ENCODE measurements at regions not wholly inside any gene's neighbourhood (a gene's known extent, or its start where the extent isn't known, plus 50 kb on each side); places are given as distances from the start of the nearest gene placed in this dataset.
A peak's percentile ranks its signal among the peaks of the same experiment; 100 is the strongest.
"Not testable (repeated sequence)": the region's sequence is repeated elsewhere in the genome, so short reads cannot be mapped to it uniquely, and the experiment has no call there.

GRCh38 chr1:198959676-198960075 lies 320.8 kb downstream of the PTPRC start:
- H3K4me1 ChIP-seq (ENCODE audit: insufficient read depth, low read length) = peaks cover 80% of the 10 kb centered on the region
- ATAC-seq (ENCODE audit: insufficient read depth, low read depth) = peak; percentile 39
- peaks cover 92% of the 10 kb centered on the region for H3K79me2 ChIP-seq (ENCODE audit: insufficient read depth, low read length)
- no peaks in the 10 kb centered on the region for H3K36me3 ChIP-seq (ENCODE audit: insufficient read depth, low read length)
- H4K20me1 ChIP-seq (ENCODE audit: insufficient read depth, low read length) = no peaks in the 10 kb centered on the region
- peaks cover 6% of the 10 kb centered on the region for H3K9me3 ChIP-seq (ENCODE audit: insufficient read depth, low read length, severe bottlenecking)
- H3K9ac ChIP-seq (ENCODE audit: low read depth, low read length) = peak overlapping the region; percentile 33
- no peaks in the 10 kb centered on the region for H3K27me3 ChIP-seq (ENCODE audit: insufficient read depth, low read length, poor library complexity)
- peak overlapping the region; percentile 4; the same call in 1 of the 2 replicates for H2AFZ ChIP-seq (ENCODE audit: low read depth, low read length)
- peak overlapping the region in 1 of 2 experiments; percentile 35; a peak in 2 of 4 replicates for H3K4me3 ChIP-seq (ENCODE audit: low read depth in 1 of 2, low read length in 2 of 2)
- TF ChIP-seq EZH2 (IDR thresholded peaks at IDR 0.05; ENCODE audit: borderline replicate concordance, low read depth, low read length, severe bottlenecking) (no peak), CTCF (IDR thresholded peaks at IDR 0.05; ENCODE audit: borderline replicate concordance, extremely low read depth, low read length, poor library complexity, severe bottlenecking) (no peak)
- H3K27ac ChIP-seq (ENCODE audit: low read length) = peak overlapping the region; percentile 85
- DNase-seq = peak; percentile 40
- H3K4me2 ChIP-seq (ENCODE audit: insufficient read depth, low read length) = peak overlapping the region; percentile 56

- peak; percentile 35; the same call in 2 of the 3 replicates for ATAC-seq (ENCODE audit: insufficient read depth, low read depth)
- H3K9me3 ChIP-seq (ENCODE audit: insufficient read depth, low read length, severe bottlenecking); H3K27me3 ChIP-seq (ENCODE audit: insufficient read depth, low read length, poor library complexity); H2AFZ ChIP-seq (ENCODE audit: low read depth, low read length); H4K20me1 ChIP-seq (ENCODE audit: insufficient read depth, low read length); DNase-seq: not testable (repeated sequence)
- Histone ChIP-seq H3K79me2 (ENCODE audit: insufficient read depth, low read length) (peaks cover 92% of the 10 kb centered on the region), H3K36me3 (ENCODE audit: insufficient read depth, low read length) (peaks cover 13% of the 10 kb centered on the region), H3K4me2 (ENCODE audit: insufficient read depth, low read length) (peak overlapping the region; percentile 49), H3K9ac (ENCODE audit: low read depth, low read length) (peak overlapping the region; percentile 33), H3K27ac (ENCODE audit: low read length) (peak overlapping the region; percentile 72), H3K4me1 (ENCODE audit: insufficient read depth, low read length) (peaks cover 97% of the 10 kb centered on the region), H3K4me3 (ENCODE audit: low read depth in 1 of 2, low read length in 2 of 2) (peak overlapping the region in 1 of 2 experiments; percentile 14; a peak in 1 of 4 replicates)
Measured at GRCh38 chr1:198963796-198964195, 325.0 kb downstream of the PTPRC start.

- no peaks in the 10 kb centered on the region for H3K9me3 ChIP-seq (ENCODE audit: insufficient read depth, low read length, severe bottlenecking)
- peak overlapping the region; percentile 38; the same call in 1 of the 2 replicates for H3K9ac ChIP-seq (ENCODE audit: low read depth, low read length)
- peak overlapping the region; percentile 73 for H3K27ac ChIP-seq (ENCODE audit: low read length)
- peaks cover 87% of the 10 kb centered on the region for H3K4me1 ChIP-seq (ENCODE audit: insufficient read depth, low read length)
- peaks cover 99% of the 10 kb centered on the region for H3K79me2 ChIP-seq (ENCODE audit: insufficient read depth, low read length)
- DNase-seq (no peak), ATAC-seq (ENCODE audit: insufficient read depth, low read depth) (no peak)
- H3K4me2 ChIP-seq (ENCODE audit: insufficient read depth, low read length) = peak overlapping the region; percentile 51
- H3K4me3 ChIP-seq (ENCODE audit: low read depth in 1 of 2, low read length in 2 of 2) = no peak overlapping the region
- H4K20me1 ChIP-seq (ENCODE audit: insufficient read depth, low read length) = no peaks in the 10 kb centered on the region
- peaks cover 13% of the 10 kb centered on the region for H3K36me3 ChIP-seq (ENCODE audit: insufficient read depth, low read length)
- no peak overlapping the region; the same call in 1 of the 2 replicates for H2AFZ ChIP-seq (ENCODE audit: low read depth, low read length)
- no peak for TF ChIP-seq EZH2 (IDR thresholded peaks at IDR 0.05; ENCODE audit: borderline replicate concordance, low read depth, low read length, severe bottlenecking)
- no peak for TF ChIP-seq CTCF (IDR thresholded peaks at IDR 0.05; ENCODE audit: borderline replicate concordance, extremely low read depth, low read length, poor library complexity, severe bottlenecking)
- no peaks in the 10 kb centered on the region for H3K27me3 ChIP-seq (ENCODE audit: insufficient read depth, low read length, poor library complexity)
Measured at GRCh38 chr1:198966519-198966918, 327.7 kb downstream of the PTPRC start.

GRCh38 chr1:198967566-198967965 lies 328.7 kb downstream of the PTPRC start:
- Histone ChIP-seq H3K4me1 (ENCODE audit: insufficient read depth, low read length) (peaks cover 82% of the 10 kb centered on the region), H3K79me2 (ENCODE audit: insufficient read depth, low read length) (peaks cover 99% of the 10 kb centered on the region), H3K4me3 (ENCODE audit: low read depth in 1 of 2, low read length in 2 of 2) (no peak overlapping the region), H3K27ac (ENCODE audit: low read length) (peak overlapping the region; percentile 73), H3K27me3 (ENCODE audit: insufficient read depth, low read length, poor library complexity) (no peaks in the 10 kb centered on the region), H3K36me3 (ENCODE audit: insufficient read depth, low read length) (peaks cover 13% of the 10 kb centered on the region), H3K9ac (ENCODE audit: low read depth, low read length) (peak overlapping the region; percentile 38), H3K9me3 (ENCODE audit: insufficient read depth, low read length, severe bottlenecking) (no peaks in the 10 kb centered on the region), H4K20me1 (ENCODE audit: insufficient read depth, low read length) (no peaks in the 10 kb centered on the region), H2AFZ (ENCODE audit: low read depth, low read length) (peak overlapping the region; percentile 17; the same call in 1 of the 2 replicates), H3K4me2 (ENCODE audit: insufficient read depth, low read length) (peak overlapping the region; percentile 51)
- peak; percentile 23; the same call in 1 of the 3 replicates for ATAC-seq (ENCODE audit: insufficient read depth, low read depth)
- DNase-seq = no peak
- TF ChIP-seq EZH2 (IDR thresholded peaks at IDR 0.05; ENCODE audit: borderline replicate concordance, low read depth, low read length, severe bottlenecking) = no peak

Measured in DND-41 (cell line).